ENCODE measurements at regions not wholly inside any gene's neighbourhood (a gene's known extent, or its start where the extent isn't known, plus 50 kb on each side); places are given as distances from the start of the nearest gene placed in this dataset.

DNA sequence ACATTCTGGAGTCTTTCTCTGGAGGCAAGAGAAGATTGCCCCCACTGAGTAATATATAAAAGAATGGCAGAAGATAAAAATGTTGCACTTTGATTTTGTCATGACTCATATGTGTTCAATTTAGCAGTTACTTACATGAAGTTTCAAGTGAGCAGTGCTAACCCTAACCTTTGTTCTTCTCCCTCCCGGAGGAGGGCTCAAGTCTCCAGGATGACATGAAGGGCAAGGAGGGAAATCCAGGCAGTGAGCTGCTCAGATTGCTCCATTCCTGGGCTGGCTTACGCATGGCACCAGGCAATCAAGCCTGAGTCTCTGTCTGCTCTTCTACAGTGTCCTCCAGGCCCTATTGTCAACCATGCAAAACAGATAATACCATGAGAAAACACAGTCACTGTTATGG, 322.3 kb downstream of the DUSP6 start:
- TF ChIP-seq POLR2A (IDR thresholded peaks at IDR 0.05; ENCODE audit: low read length) (no peak), CTCF (IDR thresholded peaks at IDR 0.05) (no peak), RAD21 (conservative IDR thresholded peaks at IDR 0.05 in 1 of 2, IDR thresholded peaks at IDR 0.05 in 1 of 2) (no peak), E2F6 (IDR thresholded peaks at IDR 0.05; ENCODE audit: borderline replicate concordance, low read depth) (no peak), RFX5 (IDR thresholded peaks at IDR 0.05) (no peak), MYC (IDR thresholded peaks at IDR 0.05; ENCODE audit: borderline replicate concordance, low read length) (no peak), POLR2AphosphoS2 (conservative IDR thresholded peaks at IDR 0.05; ENCODE audit: low read length) (no peak), CHD4 (IDR thresholded peaks at IDR 0.05; ENCODE audit: borderline replicate concordance) (no peak), EP300 (IDR thresholded peaks at IDR 0.05) (no peak)
